ENCODE measurements at regions not wholly inside any gene's neighbourhood (a gene's known extent, or its start where the extent isn't known, plus 50 kb on each side); places are given as distances from the start of the nearest gene placed in this dataset.

- H4K20me1 ChIP-seq (ENCODE audit: control insufficient read depth, insufficient read depth, low read depth, low read length), result no peaks in the 10 kb centered on the region
- no peaks in the 10 kb centered on the region for H3K9me2 ChIP-seq (replicated peaks; ENCODE audit: control insufficient read depth, low read length)
- no peaks in the 10 kb centered on the region for H3K4me1 ChIP-seq (ENCODE audit: control insufficient read depth, low read length)
- TF ChIP-seq CTCF (IDR thresholded peaks at IDR 0.05; ENCODE audit: low read depth, low read length, poor library complexity, severe bottlenecking), result no peak
- no peak for TF ChIP-seq EZH2phosphoT487 (IDR thresholded peaks at IDR 0.05; ENCODE audit: borderline replicate concordance, low read length)
- no peaks in the 10 kb centered on the region for H3K27me3 ChIP-seq (ENCODE audit: control insufficient read depth, low read length)
- no peak overlapping the region for H3K27ac ChIP-seq (ENCODE audit: low read depth, low read length)
- no peak overlapping the region for H3K4me2 ChIP-seq (ENCODE audit: low read length)
- H3K36me3 ChIP-seq (ENCODE audit: control insufficient read depth, low read length), result no peaks in the 10 kb centered on the region
- no peaks in the 10 kb centered on the region for H3K9me3 ChIP-seq (ENCODE audit: control insufficient read depth, insufficient read depth, low read length)
- H3K4me3 ChIP-seq (ENCODE audit: low read length), result no peak overlapping the region
- no peaks in the 10 kb centered on the region for H3K79me2 ChIP-seq (ENCODE audit: control insufficient read depth, low read length)
- H3F3A ChIP-seq (ENCODE audit: control insufficient read depth, insufficient read depth), result no peaks in the 10 kb centered on the region
Observed at GRCh38 chr16:9625122-9625521, 533.7 kb downstream of the HAPSTR1 start.

GRCh38 chr16:9627427-9627826 lies 536.0 kb downstream of the HAPSTR1 start:
- no peak overlapping the region for H3K4me2 ChIP-seq (ENCODE audit: low read length)
- H3K36me3 ChIP-seq (ENCODE audit: control insufficient read depth, low read length), result no peaks in the 10 kb centered on the region
- H3F3A ChIP-seq (ENCODE audit: control insufficient read depth, insufficient read depth), result no peaks in the 10 kb centered on the region
- no peaks in the 10 kb centered on the region for H4K20me1 ChIP-seq (ENCODE audit: control insufficient read depth, insufficient read depth, low read depth, low read length)
- no peak overlapping the region for H3K27ac ChIP-seq (ENCODE audit: low read depth, low read length)
- H3K27me3 ChIP-seq (ENCODE audit: control insufficient read depth, low read length), result no peaks in the 10 kb centered on the region
- H3K9me3 ChIP-seq (ENCODE audit: control insufficient read depth, insufficient read depth, low read length), result no peaks in the 10 kb centered on the region
- no peaks in the 10 kb centered on the region for H3K79me2 ChIP-seq (ENCODE audit: control insufficient read depth, low read length)
- H3K4me1 ChIP-seq (ENCODE audit: control insufficient read depth, low read length), result no peaks in the 10 kb centered on the region
- H3K4me3 ChIP-seq (ENCODE audit: low read length), result no peak overlapping the region
- no peaks in the 10 kb centered on the region for H3K9me2 ChIP-seq (replicated peaks; ENCODE audit: control insufficient read depth, low read length)
- TF ChIP-seq CTCF (IDR thresholded peaks at IDR 0.05; ENCODE audit: low read depth, low read length, poor library complexity, severe bottlenecking), result no peak
- TF ChIP-seq EZH2phosphoT487 (IDR thresholded peaks at IDR 0.05; ENCODE audit: borderline replicate concordance, low read length), result no peak

- no peaks in the 10 kb centered on the region for H3F3A ChIP-seq (ENCODE audit: control insufficient read depth, insufficient read depth)
- no peak for TF ChIP-seq EZH2phosphoT487 (IDR thresholded peaks at IDR 0.05; ENCODE audit: borderline replicate concordance, low read length)
- TF ChIP-seq CTCF (IDR thresholded peaks at IDR 0.05; ENCODE audit: low read depth, low read length, poor library complexity, severe bottlenecking), result no peak
- H3K36me3 ChIP-seq (ENCODE audit: control insufficient read depth, low read length), result no peaks in the 10 kb centered on the region
- H3K4me3 ChIP-seq (ENCODE audit: low read length), result no peak overlapping the region
- H3K27me3 ChIP-seq (ENCODE audit: control insufficient read depth, low read length), result no peaks in the 10 kb centered on the region
- no peaks in the 10 kb centered on the region for H3K9me2 ChIP-seq (replicated peaks; ENCODE audit: control insufficient read depth, low read length)
- H3K79me2 ChIP-seq (ENCODE audit: control insufficient read depth, low read length), result no peaks in the 10 kb centered on the region
- H4K20me1 ChIP-seq (ENCODE audit: control insufficient read depth, insufficient read depth, low read depth, low read length), result no peaks in the 10 kb centered on the region
- H3K9me3 ChIP-seq (ENCODE audit: control insufficient read depth, insufficient read depth, low read length), result no peaks in the 10 kb centered on the region
- H3K4me1 ChIP-seq (ENCODE audit: control insufficient read depth, low read length), result no peaks in the 10 kb centered on the region
- no peak overlapping the region for H3K27ac ChIP-seq (ENCODE audit: low read depth, low read length)
- no peak overlapping the region for H3K4me2 ChIP-seq (ENCODE audit: low read length)
Observed at GRCh38 chr16:9630119-9630518, 538.7 kb downstream of the HAPSTR1 start.

- no peak for TF ChIP-seq CTCF (IDR thresholded peaks at IDR 0.05; ENCODE audit: low read depth, low read length, poor library complexity, severe bottlenecking)
- TF ChIP-seq EZH2phosphoT487 (IDR thresholded peaks at IDR 0.05; ENCODE audit: borderline replicate concordance, low read length), result no peak
- Histone ChIP-seq H3K4me1 (ENCODE audit: control insufficient read depth, low read length) (no peaks in the 10 kb centered on the region), H3K36me3 (ENCODE audit: control insufficient read depth, low read length) (no peaks in the 10 kb centered on the region), H3K4me2 (ENCODE audit: low read length) (no peak overlapping the region), H3F3A (ENCODE audit: control insufficient read depth, insufficient read depth) (no peaks in the 10 kb centered on the region), H3K9me3 (ENCODE audit: control insufficient read depth, insufficient read depth, low read length) (no peaks in the 10 kb centered on the region), H3K4me3 (ENCODE audit: low read length) (no peak overlapping the region), H3K27ac (ENCODE audit: low read depth, low read length) (no peak overlapping the region), H3K27me3 (ENCODE audit: control insufficient read depth, low read length) (no peaks in the 10 kb centered on the region), H3K9me2 (replicated peaks; ENCODE audit: control insufficient read depth, low read length) (no peaks in the 10 kb centered on the region), H4K20me1 (ENCODE audit: control insufficient read depth, insufficient read depth, low read depth, low read length) (no peaks in the 10 kb centered on the region), H3K79me2 (ENCODE audit: control insufficient read depth, low read length) (no peaks in the 10 kb centered on the region)
Observed at GRCh38 chr16:9630985-9631384, 539.5 kb downstream of the HAPSTR1 start.

Measured in DOHH2 (cell line).